ENCODE measurements at regions not wholly inside any gene's neighbourhood (a gene's known extent, or its start where the extent isn't known, plus 50 kb on each side); places are given as distances from the start of the nearest gene placed in this dataset.

- TF ChIP-seq CTCF (conservative IDR thresholded peaks at IDR 0.05; ENCODE audit: low read depth, low read length): no peak
- no peak for TF ChIP-seq EZH2 (IDR thresholded peaks at IDR 0.05; ENCODE audit: low read length, unreplicated experiment)
- no peak for TF ChIP-seq EZH2phosphoT487 (IDR thresholded peaks at IDR 0.05; ENCODE audit: borderline replicate concordance, low read length)
Observed at GRCh38 chr4:45869184-45869583, 254.7 kb downstream of the GABRG1 start.
